ENCODE measurements at regions not wholly inside any gene's neighbourhood (a gene's known extent, or its start where the extent isn't known, plus 50 kb on each side); places are given as distances from the start of the nearest gene placed in this dataset.
A peak's percentile ranks its signal among the peaks of the same experiment; 100 is the strongest.

DNA sequence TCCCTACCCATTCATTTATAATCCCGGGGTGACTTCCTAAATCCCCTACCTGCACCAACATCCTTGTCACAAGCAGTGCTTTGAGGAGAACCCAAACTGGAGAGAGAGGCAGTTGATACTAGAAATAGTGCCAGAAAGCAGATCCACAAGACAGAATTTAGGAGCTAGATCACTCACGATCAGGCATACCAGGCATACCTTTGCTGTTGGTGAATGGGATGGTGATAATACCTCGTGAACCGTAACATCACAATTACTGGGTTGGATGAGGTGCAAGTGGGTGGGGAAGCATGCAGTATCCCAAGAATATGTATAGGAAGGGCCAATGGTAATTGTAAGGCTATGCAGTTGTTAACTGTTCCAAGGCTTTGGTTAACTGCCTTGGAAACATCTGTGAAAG is 129.3 kb downstream of the TMA16 start:
- ATAC-seq = no peak

- no peak for ATAC-seq
These were observed 130.2 kb downstream of the TMA16 start for GRCh38 chr4:163624727-163625126.

DNA sequence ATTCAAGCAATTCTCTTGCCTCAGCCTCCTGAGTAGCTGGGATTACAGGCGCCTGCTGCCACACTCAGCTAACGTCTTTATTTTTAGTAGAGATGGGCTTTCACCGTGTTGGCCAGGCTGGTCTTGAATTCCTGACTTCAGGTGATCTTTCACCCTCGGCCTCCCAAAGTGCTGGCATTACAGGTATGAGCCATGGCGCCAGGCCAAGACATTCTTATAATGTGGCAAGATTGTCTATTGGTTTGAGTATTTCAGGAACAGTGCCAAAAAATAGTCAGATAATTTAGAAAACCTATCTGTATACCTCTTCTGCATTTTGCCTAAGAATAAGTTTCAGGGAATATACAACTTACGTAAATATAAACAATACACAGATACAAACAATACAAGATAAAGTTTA is 136.8 kb downstream of the TMA16 start:
- ATAC-seq = no peak

DNA sequence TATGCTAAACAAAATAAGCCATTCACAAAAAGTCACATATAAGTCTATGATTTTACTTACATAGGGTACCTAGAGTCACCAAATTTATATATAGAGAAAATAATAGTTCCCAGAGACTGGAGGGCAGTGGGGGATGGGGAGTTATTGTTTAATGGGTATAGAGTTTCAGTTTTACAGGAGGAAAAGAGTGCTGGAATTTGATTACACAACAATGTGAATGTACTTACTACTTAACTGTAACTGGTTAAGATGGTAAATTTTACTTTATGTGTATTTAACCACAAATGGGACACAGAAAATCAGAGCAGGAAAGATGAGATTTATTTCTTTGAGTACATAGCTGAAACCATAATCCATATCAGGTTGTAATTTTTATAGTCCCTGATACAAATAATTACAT is 144.4 kb downstream of the TMA16 start:
- ATAC-seq = no peak

DNA sequence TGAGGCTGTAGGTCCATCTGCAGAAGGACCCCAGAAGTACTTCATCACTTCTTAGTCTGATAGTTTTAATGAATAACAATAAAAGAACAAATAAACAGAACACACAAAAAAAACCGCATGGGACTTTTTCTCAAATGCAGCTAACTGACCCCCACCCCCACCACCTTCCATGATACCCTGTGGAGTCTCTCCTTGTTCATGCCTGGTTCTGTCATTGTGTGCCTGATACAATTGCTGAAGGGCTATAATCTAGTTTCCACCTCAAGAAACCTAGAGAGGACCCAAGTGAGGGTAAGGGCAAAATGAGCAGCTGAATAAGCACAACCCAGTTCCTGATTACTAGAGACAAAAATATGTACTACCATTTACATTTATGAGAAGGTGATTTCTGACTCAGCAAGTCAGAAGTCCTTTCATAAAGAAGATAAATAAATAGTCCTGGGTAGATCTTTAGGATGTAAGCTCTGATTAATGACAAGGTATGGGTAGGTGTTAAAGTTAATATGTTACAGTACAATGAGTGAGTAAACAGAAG is 155.1 kb downstream of the TMA16 start:
- no peak for ATAC-seq

DNA sequence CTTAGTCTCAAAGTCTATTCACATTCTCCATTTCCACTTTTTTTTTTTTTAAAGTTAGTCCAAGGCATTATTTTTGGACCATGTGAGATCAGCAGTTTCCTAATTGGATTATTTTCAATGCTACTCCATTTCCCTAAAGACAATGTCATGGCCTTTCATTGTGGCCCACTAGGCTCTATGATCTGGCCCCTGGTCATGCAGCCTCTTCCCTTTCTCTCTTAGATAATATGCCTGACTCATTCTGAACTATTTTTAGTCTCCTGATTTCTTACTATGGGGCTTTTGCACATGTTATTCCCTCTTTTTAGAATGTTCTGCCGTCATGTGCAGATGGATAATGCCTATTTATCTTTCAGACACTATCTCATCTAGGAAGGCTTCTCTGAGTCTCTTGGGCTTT is 157.3 kb downstream of the TMA16 start:
- ATAC-seq = no peak

DNA sequence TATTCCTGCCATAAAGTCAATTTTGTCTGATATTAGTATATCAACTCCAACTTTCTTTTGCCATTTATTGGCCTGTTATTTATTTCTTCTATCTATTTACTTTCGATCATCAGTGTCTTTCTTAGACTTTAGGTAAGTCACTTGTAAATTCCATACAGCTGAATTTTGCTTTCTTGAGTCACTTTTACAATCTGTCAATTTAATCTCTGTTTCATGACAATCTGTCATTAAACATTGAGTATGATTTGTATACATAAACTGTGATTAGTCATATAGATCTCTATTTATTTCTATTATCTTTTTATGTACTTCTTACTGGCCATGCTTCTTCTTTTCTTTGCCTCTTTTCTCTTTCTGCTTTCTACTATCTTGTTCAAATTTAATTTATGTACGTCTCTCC is 160.1 kb downstream of the TMA16 start:
- no peak for ATAC-seq

GRCh38 chr4:163660636-163661035 is 166.1 kb downstream of the TMA16 start:
- ATAC-seq = no peak

- ATAC-seq = no peak
These were observed 168.3 kb downstream of the TMA16 start for GRCh38 chr4:163662768-163663167.

GRCh38 chr4:163663454-163664225 is 169.2 kb downstream of the TMA16 start:
- ATAC-seq = peak; percentile 48

GRCh38 chr4:163665101-163665500 is 170.6 kb downstream of the TMA16 start:
- ATAC-seq = no peak

GRCh38 chr4:163665521-163666331 is 171.2 kb downstream of the TMA16 start:
- no peak for ATAC-seq

DNA sequence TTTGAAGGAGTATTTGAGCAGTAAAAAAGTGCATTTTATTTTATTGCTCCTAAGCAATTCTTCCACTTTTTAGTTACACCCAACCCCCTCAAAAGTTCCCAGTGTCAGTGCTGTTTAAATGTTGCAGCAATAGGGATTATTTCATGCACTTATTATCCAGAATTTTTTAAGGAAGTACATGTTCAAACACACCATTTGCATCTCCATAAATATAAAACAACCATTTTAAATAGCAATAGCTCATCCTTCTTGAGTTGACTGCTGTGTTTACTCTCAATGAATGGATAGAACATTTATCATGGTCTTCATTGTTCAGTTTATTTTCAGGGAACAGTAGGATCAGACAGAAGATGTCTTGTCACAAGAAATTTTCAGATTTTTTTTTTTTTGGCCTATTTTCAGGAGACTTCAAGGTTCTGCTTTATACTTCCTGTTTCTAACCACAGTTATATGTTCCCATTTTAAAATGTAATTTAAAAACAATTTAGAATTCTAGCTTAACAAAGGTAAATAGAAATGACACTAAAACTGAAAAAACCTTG is 171.9 kb downstream of the TMA16 start:
- ATAC-seq = no peak

GRCh38 chr4:163672751-163673150 is 178.3 kb downstream of the TMA16 start:
- no peak for ATAC-seq

DNA sequence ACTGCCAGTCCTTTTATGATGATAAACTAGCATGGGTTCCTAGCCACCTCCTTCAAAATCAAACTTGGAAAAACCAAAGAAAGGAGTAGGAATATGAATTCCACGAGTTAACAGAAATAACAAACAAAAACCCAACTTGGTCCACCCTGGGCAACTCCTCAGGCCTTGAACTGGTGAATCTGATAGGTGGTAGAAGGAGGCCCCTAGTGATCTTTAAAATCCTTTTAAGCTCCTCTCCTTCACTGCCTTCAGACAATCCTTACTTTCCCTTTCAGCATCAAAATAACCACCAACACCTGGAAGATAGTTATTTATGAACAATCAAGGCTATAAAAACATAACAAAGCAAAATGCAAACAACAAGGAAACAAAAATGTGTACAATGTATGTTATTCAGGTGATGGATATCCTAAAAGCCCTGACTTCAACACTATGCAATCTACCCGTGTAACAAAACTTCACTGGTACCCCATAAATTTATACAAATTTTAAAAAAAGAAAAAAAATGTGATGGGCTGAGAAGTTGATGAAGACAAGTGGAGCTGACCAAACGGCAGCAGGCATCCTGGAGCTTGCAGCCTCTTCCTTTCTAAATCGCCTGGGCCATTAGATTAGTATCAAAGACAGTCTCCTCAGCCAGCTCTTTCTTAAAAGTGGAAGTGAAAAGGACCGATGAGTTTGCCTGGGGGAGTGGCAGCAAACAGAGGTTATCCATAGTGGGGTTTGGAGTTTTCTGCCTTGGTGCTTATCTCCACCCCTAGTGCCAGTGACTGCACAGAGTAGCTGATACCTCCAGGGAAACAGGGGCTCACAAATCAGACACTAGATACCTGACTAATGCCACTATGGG is 179.6 kb downstream of the TMA16 start:
- ATAC-seq = no peak

DNA sequence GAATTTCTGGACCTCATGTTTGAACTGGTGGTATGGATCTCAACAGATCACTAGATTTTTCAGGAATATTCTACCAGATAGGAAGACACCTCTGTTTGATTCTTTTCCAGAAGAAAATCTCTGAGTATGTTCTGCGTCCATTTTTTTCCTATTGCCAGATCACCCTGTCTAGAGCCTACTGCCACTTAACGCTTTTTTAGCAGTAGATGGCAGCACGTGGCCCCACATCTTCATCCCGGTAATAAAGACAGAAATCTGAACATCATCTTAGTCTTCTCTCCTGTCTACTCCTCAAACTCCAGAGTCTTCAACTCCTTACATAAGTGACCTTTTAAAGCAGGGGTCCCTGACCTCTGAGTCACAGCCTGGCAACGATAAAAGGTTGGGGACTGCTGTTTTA is 184.7 kb downstream of the TMA16 start:
- ATAC-seq = no peak

- no peak for ATAC-seq
These were observed 186.1 kb downstream of the TMA16 start for GRCh38 chr4:163680386-163681098.

DNA sequence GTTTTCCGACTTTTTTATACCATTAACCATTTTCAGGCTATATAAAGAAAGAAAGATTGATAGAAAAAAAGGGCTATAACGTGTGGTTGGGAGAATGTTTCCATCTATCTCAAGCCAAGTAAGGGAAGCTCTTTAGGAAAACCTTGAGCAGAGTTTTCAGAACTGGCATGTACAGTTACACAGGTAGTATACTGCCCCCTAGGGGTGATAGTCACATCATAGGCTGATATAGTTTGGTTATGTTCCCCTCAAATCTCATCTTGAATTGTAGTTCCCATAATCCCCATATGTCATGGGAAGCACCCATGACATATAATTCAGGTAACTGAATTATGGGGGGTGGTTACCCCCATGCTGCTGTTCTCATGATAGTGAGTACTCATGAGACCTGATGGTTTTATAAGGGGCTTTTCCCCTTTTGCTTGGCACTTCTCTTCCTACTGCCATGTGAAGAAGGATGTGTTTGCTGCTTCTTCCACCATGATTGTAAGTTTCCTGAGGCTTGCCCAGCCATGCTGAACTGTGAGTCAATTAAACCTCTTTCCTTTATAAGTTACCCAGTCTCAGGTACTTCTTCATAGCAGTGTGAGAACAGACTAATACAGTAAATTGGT is 186.8 kb downstream of the TMA16 start:
- ATAC-seq = no peak

GRCh38 chr4:163688856-163689255 is 194.4 kb downstream of the TMA16 start:
- no peak for ATAC-seq

DNA sequence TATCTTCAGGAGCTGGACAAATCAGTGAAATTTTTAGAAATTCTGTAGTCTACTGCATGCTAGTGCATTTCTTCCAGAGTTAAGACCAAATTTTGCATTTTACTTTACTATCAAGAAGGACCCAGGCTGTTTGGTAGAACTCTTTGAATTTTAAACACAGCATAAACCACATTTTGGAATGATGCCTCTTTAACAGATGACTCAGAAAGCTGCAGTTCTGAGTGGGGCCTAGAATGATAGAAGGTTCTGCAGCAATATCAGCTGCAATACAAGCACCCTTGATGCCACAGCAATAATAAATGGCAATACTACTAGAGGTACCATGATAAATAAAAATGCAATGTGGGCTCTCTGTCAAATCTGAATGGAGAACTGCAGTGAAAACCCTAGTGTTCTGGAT is 198.7 kb downstream of the TMA16 start:
- no peak for ATAC-seq

DNA sequence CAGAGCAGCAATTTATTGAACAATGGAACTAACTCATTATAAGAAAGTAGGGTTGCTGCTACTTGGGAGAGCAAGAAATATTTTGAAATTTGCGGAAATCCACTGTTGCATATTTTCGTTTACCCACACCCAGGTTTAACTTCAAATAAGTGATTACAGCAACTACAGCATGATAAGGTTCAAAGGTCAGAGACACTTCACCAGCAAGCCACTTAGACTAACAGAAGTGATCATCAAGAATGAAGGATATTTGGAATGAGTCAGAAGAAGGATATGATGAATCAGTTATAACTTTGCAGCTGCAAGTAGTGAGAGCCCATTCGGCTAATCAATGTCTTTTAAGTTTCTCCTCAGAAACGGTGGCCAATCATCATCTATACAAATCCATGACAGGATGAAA is 199.3 kb downstream of the TMA16 start:
- ATAC-seq = no peak

DNA sequence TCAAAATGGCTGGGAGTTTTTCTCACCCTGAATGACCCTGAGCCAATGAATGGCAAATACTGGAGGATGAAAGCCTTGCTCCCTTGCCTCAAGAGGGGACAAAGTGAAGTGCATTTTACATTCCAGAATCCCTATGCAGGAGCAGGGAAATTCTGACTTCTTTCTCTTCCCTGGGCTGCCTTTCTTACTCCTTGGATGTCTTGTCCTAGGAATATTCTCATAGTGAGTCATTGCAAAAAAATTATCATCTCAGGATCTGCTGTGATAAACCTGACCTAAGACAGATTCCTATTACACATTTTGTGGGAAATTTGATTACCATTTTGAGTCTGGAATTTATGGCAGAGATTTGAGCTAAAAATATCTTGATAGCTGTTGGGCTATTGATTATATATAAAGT is 199.9 kb downstream of the TMA16 start:
- no peak for ATAC-seq

Measured in esophagus mucosa (tissue), 1 donor.